DOHH2 (cell line): ENCODE measurements at regions not wholly inside any gene's neighbourhood (a gene's known extent, or its start where the extent isn't known, plus 50 kb on each side); places are given as distances from the start of the nearest gene placed in this dataset.

Experiments used
- CTCF ChIP-seq: fragments of 200-600 bp; sonication (generic); IDR thresholded peaks from one replicate; pipeline ENCODE4 v1.5.1; 2014; ENCODE audit warnings: antibody characterized with exemption, mild to moderate bottlenecking, low read depth, low read length; ENCODE audit not compliant: poor library complexity, severe bottlenecking
- EZH2phosphoT487 ChIP-seq: fragments of 200-600 bp; sonication (generic); IDR thresholded peaks from 2 replicates; pipeline ENCODE4 v1.6.1; 2017; ENCODE audit warnings: borderline replicate concordance, mild to moderate bottlenecking, antibody characterized with exemption, low read length, moderate library complexity, mixed read lengths

GRCh38 chr4:175427751-175428150 is 384.3 kb downstream of the GPM6A start:
- TF ChIP-seq CTCF (no peak), EZH2phosphoT487 (no peak)
